Liver (tissue), 8 donors: ENCODE measurements at regions not wholly inside any gene's neighbourhood (a gene's known extent, or its start where the extent isn't known, plus 50 kb on each side); places are given as distances from the start of the nearest gene placed in this dataset.

Source experiments
- DNase-seq: peaks from one replicate; pipeline ENCODE4 v3.0.0-alpha.2; 2017; ENCODE audit warnings: low spot score
- H3K27ac ChIP-seq, 2 donors: one replicate each; pipeline ENCODE4 v1.7.0; 2013; ENCODE audit warnings: inconsistent platforms in 2 of 2, low read length in 2 of 2, control low read depth in 1 of 2, low read depth in 1 of 2, mild to moderate bottlenecking in 1 of 2
- H3K27me3 ChIP-seq, 4 donors: one replicate each; pipeline versions ENCODE4 v1.6.1 to v1.7.0; 2013; ENCODE audit warnings: low read length in 3 of 4, inconsistent platforms in 1 of 4, mild to moderate bottlenecking in 1 of 4, moderate library complexity in 1 of 4; ENCODE audit not compliant: control insufficient read depth in 4 of 4, insufficient read depth in 4 of 4
- H3K36me3 ChIP-seq, 4 donors: one replicate each; pipeline versions ENCODE4 v1.6.1 to v1.7.0; 2013; ENCODE audit warnings: low read length in 3 of 4, mild to moderate bottlenecking in 3 of 4, low read depth in 1 of 4, moderate library complexity in 1 of 4; ENCODE audit not compliant: control insufficient read depth in 4 of 4, insufficient read depth in 3 of 4
- H3K4me1 ChIP-seq, 4 donors: one replicate each; pipeline versions ENCODE4 v1.6.1 to v1.7.0; 2013; ENCODE audit warnings: low read length in 3 of 4, mild to moderate bottlenecking in 3 of 4, moderate library complexity in 1 of 4; ENCODE audit not compliant: control insufficient read depth in 4 of 4, insufficient read depth in 4 of 4
- H3K4me3 ChIP-seq, 3 donors: one replicate each; pipeline versions ENCODE4 v1.6.1 to v1.7.0; 2013; ENCODE audit warnings: low read length in 3 of 3, control low read depth in 1 of 3, low read depth in 1 of 3, mild to moderate bottlenecking in 1 of 3
- H3K9ac ChIP-seq, 2 donors: one replicate each; pipeline ENCODE4 v1.7.0; 2013; ENCODE audit warnings: low read length in 2 of 2, mild to moderate bottlenecking in 2 of 2, moderate library complexity in 2 of 2, control low read depth in 1 of 2, low read depth in 1 of 2
- H3K9me3 ChIP-seq, 4 donors: one replicate each; pipeline versions ENCODE4 v1.6.1 to v1.7.0; 2013; ENCODE audit warnings: low read length in 3 of 4; ENCODE audit not compliant: control insufficient read depth in 4 of 4
- CTCF ChIP-seq: fragments of 150-350 bp; IDR thresholded peaks from 2 replicates; pipeline ENCODE4 v1.5.1; 2017; ENCODE audit warnings: improper control_type of control experiment, low read depth, low read length; ENCODE audit not compliant: missing input control
- EGR1 ChIP-seq, 2 donors: IDR thresholded peaks; 2 replicates each; pipeline ENCODE4 v1.6.1; 2016 to 2018; ENCODE audit warnings: antibody characterized with exemption in 2 of 2, low read depth in 2 of 2
- FOXA1 ChIP-seq: IDR thresholded peaks from 2 replicates; pipeline ENCODE4 v1.6.1; 2016; ENCODE audit warnings: antibody characterized with exemption
- FOXA2 ChIP-seq: IDR thresholded peaks from 2 replicates; pipeline ENCODE4 v1.6.1; 2016; ENCODE audit warnings: antibody characterized with exemption
- GABPA ChIP-seq, 2 donors: IDR thresholded peaks in 1 of 2; conservative IDR thresholded peaks in 1 of 2; 2 replicates each; pipeline ENCODE4 v1.6.1; 2016; ENCODE audit warnings: antibody characterized with exemption in 2 of 2, mild to moderate bottlenecking in 1 of 2, moderate library complexity in 1 of 2
- HNF4A ChIP-seq, 2 donors: conservative IDR thresholded peaks; 2 replicates each; pipeline ENCODE4 v1.6.1; 2016; ENCODE audit warnings: antibody characterized with exemption in 2 of 2, mild to moderate bottlenecking in 2 of 2
- HNF4G ChIP-seq: IDR thresholded peaks from 2 replicates; pipeline ENCODE4 v1.6.1; 2016; ENCODE audit warnings: antibody characterized with exemption
- JUND ChIP-seq, 2 donors: IDR thresholded peaks; 2 replicates each; pipeline ENCODE4 v1.6.1; 2016; ENCODE audit warnings: antibody characterized with exemption in 2 of 2
- NR2F2 ChIP-seq: IDR thresholded peaks from 2 replicates; pipeline ENCODE4 v1.6.1; 2016; ENCODE audit warnings: antibody characterized with exemption
- RAD21 ChIP-seq, 2 donors: IDR thresholded peaks; 2 replicates each; pipeline ENCODE4 v1.6.1; 2016; ENCODE audit warnings: antibody characterized with exemption in 2 of 2, mild to moderate bottlenecking in 2 of 2
- REST ChIP-seq: IDR thresholded peaks from 2 replicates; pipeline ENCODE4 v1.6.1; 2016; ENCODE audit warnings: antibody characterized with exemption, mild to moderate bottlenecking
- RXRA ChIP-seq, 2 donors: IDR thresholded peaks; 2 replicates each; pipeline ENCODE4 v1.6.1; 2017 to 2018; ENCODE audit warnings: antibody characterized with exemption in 2 of 2, mild to moderate bottlenecking in 1 of 2
- SP1 ChIP-seq: IDR thresholded peaks from 2 replicates; pipeline ENCODE4 v1.6.1; 2018; ENCODE audit warnings: antibody characterized with exemption, mild to moderate bottlenecking
- TAF1 ChIP-seq: conservative IDR thresholded peaks from 2 replicates; pipeline ENCODE4 v1.6.1; 2016; ENCODE audit warnings: antibody characterized with exemption, mild to moderate bottlenecking
- YY1 ChIP-seq: IDR thresholded peaks from 2 replicates; pipeline ENCODE4 v1.6.1; 2016; ENCODE audit warnings: antibody characterized with exemption, mild to moderate bottlenecking
- WGBS: extraction: QIAGEN DNeasy Blood & Tissue Kit; methylation state at CpG from one replicate; pipeline ENCODE4 v1.1.7; 2013; 5-methylcytosine and 5-hydroxymethylcytosine counted together
- TF ChIP-seq, protein P1 (sequence below): IDR thresholded peaks from 2 replicates; pipeline ENCODE4 v1.6.1; 2016; ENCODE audit warnings: antibody characterized with exemption
- TF ChIP-seq, protein P2 (sequence below): IDR thresholded peaks from 2 replicates; pipeline ENCODE4 v1.6.1; 2016; ENCODE audit warnings: antibody characterized with exemption
- TF ChIP-seq, protein P3 (sequence below): IDR thresholded peaks from 2 replicates; pipeline ENCODE4 v1.6.1; 2016; ENCODE audit warnings: antibody characterized with exemption
- donor health status: healthy.
- donor health status: healthy.
- donor health status: healthy.
- donor health status: healthy.
- donor health status: healthy.

DNA sequence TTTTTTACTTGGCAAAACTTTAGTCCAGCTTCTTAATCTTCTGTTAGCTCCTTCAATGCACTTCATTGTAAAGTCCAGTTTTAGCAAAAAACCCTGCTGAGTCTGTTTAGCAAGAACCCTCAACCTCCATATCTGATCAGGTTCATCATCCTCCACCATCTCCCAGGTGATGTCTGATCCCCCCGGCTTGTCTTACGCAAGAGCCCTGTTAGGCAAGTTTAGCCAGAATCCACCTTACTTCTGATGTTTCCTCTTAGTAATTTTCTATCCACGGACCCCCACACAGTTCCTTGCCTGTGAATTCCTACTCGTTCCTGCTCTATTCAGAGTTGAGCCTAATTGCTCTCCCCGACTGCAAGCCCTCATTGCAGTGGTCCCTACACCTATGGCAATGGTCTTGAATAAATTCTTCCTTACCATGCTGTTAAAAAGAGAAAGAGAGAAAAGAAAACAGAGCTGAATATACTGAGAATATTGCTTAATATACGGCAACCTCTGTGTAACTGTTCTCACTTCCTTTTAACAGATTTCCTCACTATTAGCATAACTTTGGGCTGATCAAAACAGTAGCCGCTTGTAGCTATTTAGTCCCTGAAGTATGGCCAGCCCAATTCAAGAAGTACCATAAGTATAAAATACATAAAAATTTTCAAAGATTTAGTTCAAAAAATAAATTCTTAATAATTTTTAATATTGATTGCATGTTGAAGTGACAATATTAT, 78.7 kb upstream of the MME start:
- Histone ChIP-seq H3K27me3 (no peaks in the 10 kb centered on the region), H3K9me3 (no peaks in the 10 kb centered on the region), H3K36me3 (no peaks in the 10 kb centered on the region), H3K27ac (no peak overlapping the region), H3K4me3 (no peak overlapping the region), H3K9ac (no peak overlapping the region), H3K4me1 (no peaks in the 10 kb centered on the region)
- DNase-seq: no peak
- TF ChIP-seq RXRA (IDR thresholded peaks at IDR 0.05) (no peak), TAF1 (no peak), SP1 (no peak), GABPA (IDR thresholded peaks at IDR 0.05 in 1 of 2, conservative IDR thresholded peaks at IDR 0.05 in 1 of 2) (no peak), HNF4G (no peak), CTCF (no peak), EGR1 (IDR thresholded peaks at IDR 0.05; ENCODE audit: low read depth in 2 of 2) (no peak), FOXA1 (no peak), JUND (IDR thresholded peaks at IDR 0.05) (no peak), RAD21 (IDR thresholded peaks at IDR 0.05) (no peak), NR2F2 (no peak), FOXA2 (no peak), YY1 (no peak), HNF4A (conservative IDR thresholded peaks at IDR 0.05) (no peak), REST (no peak)
- TF ChIP-seq, protein P1, sequence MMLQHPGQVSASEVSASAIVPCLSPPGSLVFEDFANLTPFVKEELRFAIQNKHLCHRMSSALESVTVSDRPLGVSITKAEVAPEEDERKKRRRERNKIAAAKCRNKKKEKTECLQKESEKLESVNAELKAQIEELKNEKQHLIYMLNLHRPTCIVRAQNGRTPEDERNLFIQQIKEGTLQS: no peak
- TF ChIP-seq, protein P2, sequence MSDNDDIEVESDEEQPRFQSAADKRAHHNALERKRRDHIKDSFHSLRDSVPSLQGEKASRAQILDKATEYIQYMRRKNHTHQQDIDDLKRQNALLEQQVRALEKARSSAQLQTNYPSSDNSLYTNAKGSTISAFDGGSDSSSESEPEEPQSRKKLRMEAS: no peak
- TF ChIP-seq, protein P3, sequence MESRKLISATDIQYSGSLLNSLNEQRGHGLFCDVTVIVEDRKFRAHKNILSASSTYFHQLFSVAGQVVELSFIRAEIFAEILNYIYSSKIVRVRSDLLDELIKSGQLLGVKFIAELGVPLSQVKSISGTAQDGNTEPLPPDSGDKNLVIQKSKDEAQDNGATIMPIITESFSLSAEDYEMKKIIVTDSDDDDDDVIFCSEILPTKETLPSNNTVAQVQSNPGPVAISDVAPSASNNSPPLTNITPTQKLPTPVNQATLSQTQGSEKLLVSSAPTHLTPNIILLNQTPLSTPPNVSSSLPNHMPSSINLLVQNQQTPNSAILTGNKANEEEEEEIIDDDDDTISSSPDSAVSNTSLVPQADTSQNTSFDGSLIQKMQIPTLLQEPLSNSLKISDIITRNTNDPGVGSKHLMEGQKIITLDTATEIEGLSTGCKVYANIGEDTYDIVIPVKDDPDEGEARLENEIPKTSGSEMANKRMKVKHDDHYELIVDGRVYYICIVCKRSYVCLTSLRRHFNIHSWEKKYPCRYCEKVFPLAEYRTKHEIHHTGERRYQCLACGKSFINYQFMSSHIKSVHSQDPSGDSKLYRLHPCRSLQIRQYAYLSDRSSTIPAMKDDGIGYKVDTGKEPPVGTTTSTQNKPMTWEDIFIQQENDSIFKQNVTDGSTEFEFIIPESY: no peak
- WGBS: 58% methylated on average over 7 of the region's 7 CpGs
